PFSK-1 (cell line): ENCODE measurements at regions not wholly inside any gene's neighbourhood (a gene's known extent, or its start where the extent isn't known, plus 50 kb on each side); places are given as distances from the start of the nearest gene placed in this dataset.

Experiments used
- FOXP2 ChIP-seq: optimal IDR thresholded peaks from 2 replicates; pipeline ENCODE3; 2011; ENCODE audit warnings: borderline replicate concordance, control low read depth, inconsistent platforms; ENCODE audit not compliant: insufficient read depth; ENCODE audit errors: extremely low read length, extremely low read depth
- POLR2AphosphoS5 ChIP-seq: IDR thresholded peaks from 2 replicates; pipeline ENCODE4 v1.6.1; 2012; ENCODE audit warnings: low read depth, mild to moderate bottlenecking, control low read depth, low read length, moderate library complexity
- REST ChIP-seq, 2 experiments: IDR thresholded peaks; 2 replicates each; pipeline versions ENCODE4 v1.6.1 to v1.8.0; 2011 to 2012; ENCODE audit warnings: low read depth in 2 of 2, low read length in 2 of 2, control low read depth in 1 of 2, inconsistent platforms in 1 of 2, mild to moderate bottlenecking in 1 of 2, moderate library complexity in 1 of 2; ENCODE audit not compliant: insufficient read depth in 1 of 2
- SIN3A ChIP-seq: IDR thresholded peaks from 2 replicates; pipeline ENCODE4 v1.6.1; 2012; ENCODE audit warnings: mild to moderate bottlenecking, low read length, moderate library complexity, borderline replicate concordance; ENCODE audit not compliant: insufficient read depth
- TAF1 ChIP-seq: IDR thresholded peaks from 2 replicates; pipeline ENCODE4 v1.6.1; 2012; ENCODE audit warnings: low read length, control low read depth, borderline replicate concordance; ENCODE audit not compliant: insufficient read depth

GRCh38 chr3:168307893-168308292 lies 212.2 kb upstream of the GOLIM4 start:
- TF ChIP-seq REST (IDR thresholded peaks at IDR 0.05; ENCODE audit: insufficient read depth in 1 of 2, low read depth in 2 of 2, low read length in 2 of 2): no peak
- no peak for TF ChIP-seq SIN3A
- no peak for TF ChIP-seq TAF1
- no peak for TF ChIP-seq POLR2AphosphoS5
- TF ChIP-seq FOXP2: no peak

- TF ChIP-seq POLR2AphosphoS5 (no peak), REST (IDR thresholded peaks at IDR 0.05; ENCODE audit: insufficient read depth in 1 of 2, low read depth in 2 of 2, low read length in 2 of 2) (no peak), FOXP2 (no peak), SIN3A (no peak), TAF1 (no peak)
Measured at GRCh38 chr3:168295027-168295426, 199.3 kb upstream of the GOLIM4 start.

- TF ChIP-seq POLR2AphosphoS5 (no peak), FOXP2 (no peak), TAF1 (no peak)
Measured at GRCh38 chr3:168292296-168292695, 196.6 kb upstream of the GOLIM4 start.

GRCh38 chr3:168289471-168290008 lies 193.8 kb upstream of the GOLIM4 start:
- no peak for TF ChIP-seq FOXP2

- TF ChIP-seq FOXP2 (no peak), SIN3A (no peak), REST (IDR thresholded peaks at IDR 0.05; ENCODE audit: insufficient read depth in 1 of 2, low read depth in 2 of 2, low read length in 2 of 2) (no peak), TAF1 (no peak), POLR2AphosphoS5 (no peak)
Measured at GRCh38 chr3:168288511-168289401, 193.0 kb upstream of the GOLIM4 start.

GRCh38 chr3:168285506-168285905 lies 189.8 kb upstream of the GOLIM4 start:
- TF ChIP-seq FOXP2: no peak
- no peak for TF ChIP-seq POLR2AphosphoS5
- no peak for TF ChIP-seq REST (IDR thresholded peaks at IDR 0.05; ENCODE audit: insufficient read depth in 1 of 2, low read depth in 2 of 2, low read length in 2 of 2)
- no peak for TF ChIP-seq TAF1
- no peak for TF ChIP-seq SIN3A
